Mucosa of rectum (tissue), 2 donors: ENCODE measurements at regions not wholly inside any gene's neighbourhood (a gene's known extent, or its start where the extent isn't known, plus 50 kb on each side); places are given as distances from the start of the nearest gene placed in this dataset.

Source experiments
- H3K27ac ChIP-seq, 2 donors: one replicate each; pipeline ENCODE4 v1.7.0; 2013; ENCODE audit warnings: inconsistent platforms in 2 of 2, low read depth in 2 of 2, low read length in 2 of 2
- H3K27me3 ChIP-seq, 2 donors: one replicate each; pipeline ENCODE4 v1.7.0; 2013; ENCODE audit warnings: low read length in 2 of 2; ENCODE audit not compliant: control insufficient read depth in 2 of 2, insufficient read depth in 2 of 2
- H3K36me3 ChIP-seq, 2 donors: one replicate each; pipeline ENCODE4 v1.7.0; 2013; ENCODE audit warnings: low read length in 2 of 2; ENCODE audit not compliant: control insufficient read depth in 2 of 2, insufficient read depth in 2 of 2
- H3K4me1 ChIP-seq, 2 donors: one replicate each; pipeline ENCODE4 v1.7.0; 2013; ENCODE audit warnings: low read length in 2 of 2, mild to moderate bottlenecking in 1 of 2; ENCODE audit not compliant: control insufficient read depth in 2 of 2, insufficient read depth in 2 of 2
- H3K4me3 ChIP-seq, 2 donors: one replicate each; pipeline ENCODE4 v1.7.0; 2013; ENCODE audit warnings: low read length in 2 of 2
- H3K9ac ChIP-seq, 2 donors: one replicate each; pipeline ENCODE4 v1.7.0; 2013; ENCODE audit warnings: low read length in 2 of 2, low read depth in 1 of 2, mild to moderate bottlenecking in 1 of 2
- H3K9me3 ChIP-seq, 2 donors: one replicate each; pipeline ENCODE4 v1.7.0; 2013; ENCODE audit warnings: low read length in 2 of 2; ENCODE audit not compliant: control insufficient read depth in 2 of 2
- donor health status: healthy.
- donor health status: Normal muscosa, but diverticular disease.

DNA sequence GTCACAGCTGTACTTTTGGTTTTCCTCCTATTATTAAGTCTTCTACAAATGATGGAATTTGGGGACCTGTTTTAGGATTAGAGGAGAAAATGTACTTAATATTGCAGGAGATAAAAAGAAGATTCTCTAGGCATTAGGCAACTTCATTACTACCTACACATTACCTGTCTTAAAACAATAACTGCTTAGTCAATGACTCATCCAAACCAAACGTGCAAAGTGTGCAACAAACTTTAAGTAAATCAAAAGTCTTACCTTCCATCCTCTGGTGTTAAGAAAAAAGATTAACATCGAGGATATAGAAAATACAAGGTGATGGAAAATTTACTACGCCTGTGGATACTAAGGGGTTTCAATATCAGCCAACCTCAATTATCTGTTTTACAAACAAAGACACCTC lies 285.3 kb upstream of the KYNU start:
- Histone ChIP-seq H3K27me3 (no peaks in the 10 kb centered on the region), H3K27ac (no peak overlapping the region), H3K9me3 (no peaks in the 10 kb centered on the region), H3K4me3 (no peak overlapping the region), H3K9ac (no peak overlapping the region), H3K36me3 (no peaks in the 10 kb centered on the region), H3K4me1 (no peaks in the 10 kb centered on the region)

DNA sequence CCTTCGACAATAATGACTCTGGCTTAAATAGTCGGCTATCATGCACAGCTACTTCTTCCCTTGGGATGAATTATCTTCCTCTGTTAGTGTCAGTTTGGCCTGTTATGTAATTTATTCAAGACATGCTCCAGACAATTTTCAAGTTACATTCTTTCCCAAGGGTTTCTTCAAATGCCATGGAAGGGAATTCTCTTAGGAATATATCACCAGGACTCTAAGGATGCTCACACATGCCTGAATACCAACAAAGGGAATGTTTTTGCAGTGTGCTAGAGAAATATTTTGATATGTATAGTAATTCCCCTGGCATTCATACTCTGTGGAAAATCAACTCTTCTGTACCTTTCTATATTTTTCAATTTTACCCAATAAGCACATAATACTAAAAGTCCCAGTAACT lies 286.0 kb upstream of the KYNU start:
- Histone ChIP-seq H3K9ac (no peak overlapping the region), H3K36me3 (no peaks in the 10 kb centered on the region), H3K4me1 (no peaks in the 10 kb centered on the region), H3K27me3 (no peaks in the 10 kb centered on the region), H3K9me3 (no peaks in the 10 kb centered on the region), H3K27ac (no peak overlapping the region), H3K4me3 (no peak overlapping the region)

- no peak overlapping the region for H3K4me3 ChIP-seq
- H3K27ac ChIP-seq, result no peak overlapping the region
- no peaks in the 10 kb centered on the region for H3K27me3 ChIP-seq
- H3K36me3 ChIP-seq, result no peaks in the 10 kb centered on the region
- H3K9ac ChIP-seq, result no peak overlapping the region
- H3K9me3 ChIP-seq, result no peaks in the 10 kb centered on the region
- H3K4me1 ChIP-seq, result no peaks in the 10 kb centered on the region
These were observed 289.2 kb upstream of the KYNU start for GRCh38 chr2:142588269-142588668.

DNA sequence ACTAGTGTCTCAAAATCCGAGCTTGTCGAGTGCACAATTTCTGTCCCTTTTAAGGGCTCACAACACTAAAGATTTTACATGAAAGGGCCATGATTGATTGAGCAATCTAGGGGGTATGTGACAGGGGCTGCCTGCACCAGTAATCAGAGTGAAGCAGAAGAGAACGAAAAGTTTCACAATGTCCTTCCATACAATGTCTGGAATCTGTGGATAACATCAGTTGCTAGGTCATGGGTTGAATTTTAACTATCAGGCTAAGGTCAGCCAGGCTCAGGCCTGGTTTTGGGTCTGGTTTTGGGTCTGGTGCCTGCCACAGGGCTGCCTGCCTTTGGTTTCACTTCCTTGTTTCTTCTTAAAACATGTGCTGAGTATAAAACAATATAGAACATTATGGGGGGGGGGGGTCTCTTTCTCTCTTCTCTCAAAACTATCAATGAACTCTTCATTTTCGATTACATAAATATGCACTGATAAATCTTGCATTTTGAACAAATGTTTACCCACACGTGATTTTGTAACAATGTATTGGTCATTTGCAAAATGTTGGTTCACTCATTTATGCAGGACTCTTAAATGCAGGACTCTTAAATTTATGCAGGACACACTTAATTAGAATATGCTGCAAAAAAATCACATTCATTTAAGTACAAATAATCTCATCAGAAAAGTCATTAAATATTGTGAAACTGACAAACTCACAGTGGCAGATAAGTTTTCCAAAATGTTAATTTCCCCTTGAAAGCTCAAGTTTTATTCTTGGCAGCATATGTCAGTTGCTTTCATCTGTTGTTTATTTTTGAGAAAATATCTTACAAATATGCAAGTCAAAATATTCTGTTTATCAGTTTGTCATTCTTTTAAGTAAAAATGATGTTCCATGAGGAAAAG lies 290.5 kb upstream of the KYNU start:
- no peak overlapping the region for H3K27ac ChIP-seq

DNA sequence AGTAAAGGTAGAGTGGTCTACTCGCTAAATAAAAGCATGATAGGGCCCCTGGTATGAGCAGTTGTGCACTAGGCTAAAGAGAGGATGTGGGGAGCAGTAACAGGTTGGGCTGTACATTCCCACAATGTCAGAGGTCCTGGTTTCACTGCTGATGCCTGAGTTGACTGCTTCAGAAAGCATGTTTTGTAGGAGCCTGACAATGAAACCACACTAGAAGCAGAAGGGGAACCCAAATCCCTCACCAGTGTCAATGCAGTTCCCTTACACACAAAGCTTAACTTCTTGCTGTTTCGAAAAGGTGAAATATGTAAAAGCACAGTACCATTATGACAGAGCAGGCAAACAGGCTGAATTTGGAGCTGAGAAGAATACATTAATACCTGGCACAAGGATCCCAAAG lies 291.7 kb upstream of the KYNU start:
- Histone ChIP-seq H3K4me1 (no peaks in the 10 kb centered on the region), H3K27ac (no peak overlapping the region), H3K27me3 (no peaks in the 10 kb centered on the region), H3K36me3 (no peaks in the 10 kb centered on the region), H3K4me3 (no peak overlapping the region), H3K9ac (no peak overlapping the region), H3K9me3 (no peaks in the 10 kb centered on the region)

More for the DNA sequence above, 290.5 kb upstream of the KYNU start:
- no peak overlapping the region for H3K4me3 ChIP-seq
- H3K4me1 ChIP-seq, result no peaks in the 10 kb centered on the region
- H3K9me3 ChIP-seq, result no peaks in the 10 kb centered on the region
- H3K36me3 ChIP-seq, result no peaks in the 10 kb centered on the region
- no peak overlapping the region for H3K9ac ChIP-seq
- H3K27me3 ChIP-seq, result no peaks in the 10 kb centered on the region

GRCh38 chr2:142582317-142582716 lies 295.1 kb upstream of the KYNU start:
- no peak overlapping the region for H3K9ac ChIP-seq
- H3K27me3 ChIP-seq, result no peaks in the 10 kb centered on the region
- H3K9me3 ChIP-seq, result no peaks in the 10 kb centered on the region
- H3K27ac ChIP-seq, result no peak overlapping the region
- no peaks in the 10 kb centered on the region for H3K4me1 ChIP-seq
- no peaks in the 10 kb centered on the region for H3K36me3 ChIP-seq
- H3K4me3 ChIP-seq, result no peak overlapping the region

GRCh38 chr2:142581491-142581890 lies 296.0 kb upstream of the KYNU start:
- Histone ChIP-seq H3K4me3 (no peak overlapping the region), H3K27ac (no peak overlapping the region), H3K9me3 (no peaks in the 10 kb centered on the region)

GRCh38 chr2:142580691-142581090 lies 296.8 kb upstream of the KYNU start:
- Histone ChIP-seq H3K27ac (no peak overlapping the region), H3K36me3 (no peaks in the 10 kb centered on the region), H3K4me1 (no peaks in the 10 kb centered on the region), H3K9ac (no peak overlapping the region), H3K4me3 (no peak overlapping the region), H3K27me3 (no peaks in the 10 kb centered on the region), H3K9me3 (no peaks in the 10 kb centered on the region)

More at GRCh38 chr2:142581491-142581890, 296.0 kb upstream of the KYNU start:
- H3K36me3 ChIP-seq, result no peaks in the 10 kb centered on the region
- no peaks in the 10 kb centered on the region for H3K4me1 ChIP-seq
- H3K27me3 ChIP-seq, result no peaks in the 10 kb centered on the region
- no peak overlapping the region for H3K9ac ChIP-seq

GRCh38 chr2:142575561-142575960 lies 301.9 kb upstream of the KYNU start:
- Histone ChIP-seq H3K9me3 (no peaks in the 10 kb centered on the region), H3K36me3 (no peaks in the 10 kb centered on the region), H3K9ac (no peak overlapping the region), H3K4me3 (no peak overlapping the region), H3K27ac (no peak overlapping the region), H3K4me1 (no peaks in the 10 kb centered on the region), H3K27me3 (no peaks in the 10 kb centered on the region)

- no peaks in the 10 kb centered on the region for H3K36me3 ChIP-seq
- no peaks in the 10 kb centered on the region for H3K4me1 ChIP-seq
- H3K9me3 ChIP-seq, result no peaks in the 10 kb centered on the region
- H3K27me3 ChIP-seq, result no peaks in the 10 kb centered on the region
- no peak overlapping the region for H3K4me3 ChIP-seq
- no peak overlapping the region for H3K9ac ChIP-seq
- H3K27ac ChIP-seq, result no peak overlapping the region
These were observed 303.1 kb upstream of the KYNU start for GRCh38 chr2:142574388-142574787.
